ENCODE measurements at regions not wholly inside any gene's neighbourhood (a gene's known extent, or its start where the extent isn't known, plus 50 kb on each side); places are given as distances from the start of the nearest gene placed in this dataset.
A peak's percentile ranks its signal among the peaks of the same experiment; 100 is the strongest.

DNA sequence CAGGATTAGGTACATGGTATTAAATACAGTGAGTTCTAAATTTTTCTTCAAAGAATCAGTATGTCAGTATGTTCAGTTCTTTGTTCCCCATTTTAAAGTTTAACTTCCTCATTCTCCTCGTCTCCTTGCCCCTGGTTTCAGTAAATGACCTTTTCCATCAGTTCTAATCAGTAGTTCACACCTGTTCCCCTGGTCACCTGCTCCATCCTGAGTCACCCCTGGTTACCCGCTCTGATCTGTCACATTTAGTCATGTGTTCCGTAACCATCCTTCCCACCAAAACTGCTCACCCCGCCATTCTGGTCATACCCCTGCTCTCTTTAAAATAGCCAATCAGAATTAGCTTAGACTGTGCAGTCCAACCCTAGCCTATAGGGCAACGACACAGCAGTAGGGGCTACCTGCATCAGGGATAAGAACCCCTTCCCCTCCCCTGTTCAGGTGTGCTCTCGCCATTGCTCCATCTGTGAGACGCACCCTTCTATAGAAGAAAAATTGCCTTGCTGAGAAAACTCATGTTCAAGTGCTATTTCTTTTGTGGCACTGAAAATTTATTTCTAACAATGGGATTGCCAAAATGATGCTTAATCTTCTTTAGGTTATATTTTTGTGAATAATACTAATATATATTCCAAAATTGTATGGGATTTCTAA lies 181.3 kb downstream of the OR13H1 start (continued):
- TF ChIP-seq, protein P1, sequence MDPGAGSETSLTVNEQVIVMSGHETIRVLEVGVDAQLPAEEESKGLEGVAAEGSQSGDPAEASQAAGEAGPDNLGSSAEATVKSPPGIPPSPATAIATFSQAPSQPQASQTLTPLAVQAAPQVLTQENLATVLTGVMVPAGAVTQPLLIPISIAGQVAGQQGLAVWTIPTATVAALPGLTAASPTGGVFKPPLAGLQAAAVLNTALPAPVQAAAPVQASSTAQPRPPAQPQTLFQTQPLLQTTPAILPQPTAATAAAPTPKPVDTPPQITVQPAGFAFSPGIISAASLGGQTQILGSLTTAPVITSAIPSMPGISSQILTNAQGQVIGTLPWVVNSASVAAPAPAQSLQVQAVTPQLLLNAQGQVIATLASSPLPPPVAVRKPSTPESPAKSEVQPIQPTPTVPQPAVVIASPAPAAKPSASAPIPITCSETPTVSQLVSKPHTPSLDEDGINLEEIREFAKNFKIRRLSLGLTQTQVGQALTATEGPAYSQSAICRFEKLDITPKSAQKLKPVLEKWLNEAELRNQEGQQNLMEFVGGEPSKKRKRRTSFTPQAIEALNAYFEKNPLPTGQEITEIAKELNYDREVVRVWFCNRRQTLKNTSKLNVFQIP (CRISPR knock-in tag; IDR thresholded peaks at IDR 0.05; ENCODE audit: borderline replicate concordance, low read depth): no peak
- TF ChIP-seq CSDC2 (CRISPR knock-in tag; IDR thresholded peaks at IDR 0.05) (no peak), TCF4 (CRISPR knock-in tag; IDR thresholded peaks at IDR 0.05; ENCODE audit: borderline replicate concordance) (no peak), ISL1 (CRISPR knock-in tag; IDR thresholded peaks at IDR 0.05) (no peak), ZNF565 (CRISPR knock-in tag; conservative IDR thresholded peaks at IDR 0.05; ENCODE audit: low read depth) (no peak), TOX (CRISPR knock-in tag; IDR thresholded peaks at IDR 0.05; ENCODE audit: borderline replicate concordance) (no peak), ZFP3 (CRISPR knock-in tag; IDR thresholded peaks at IDR 0.05) (no peak), GLIS3 (CRISPR knock-in tag; IDR thresholded peaks at IDR 0.05) (no peak), BACH2 (CRISPR knock-in tag; IDR thresholded peaks at IDR 0.05; ENCODE audit: borderline replicate concordance) (no peak)
- TF ChIP-seq, protein P2, sequence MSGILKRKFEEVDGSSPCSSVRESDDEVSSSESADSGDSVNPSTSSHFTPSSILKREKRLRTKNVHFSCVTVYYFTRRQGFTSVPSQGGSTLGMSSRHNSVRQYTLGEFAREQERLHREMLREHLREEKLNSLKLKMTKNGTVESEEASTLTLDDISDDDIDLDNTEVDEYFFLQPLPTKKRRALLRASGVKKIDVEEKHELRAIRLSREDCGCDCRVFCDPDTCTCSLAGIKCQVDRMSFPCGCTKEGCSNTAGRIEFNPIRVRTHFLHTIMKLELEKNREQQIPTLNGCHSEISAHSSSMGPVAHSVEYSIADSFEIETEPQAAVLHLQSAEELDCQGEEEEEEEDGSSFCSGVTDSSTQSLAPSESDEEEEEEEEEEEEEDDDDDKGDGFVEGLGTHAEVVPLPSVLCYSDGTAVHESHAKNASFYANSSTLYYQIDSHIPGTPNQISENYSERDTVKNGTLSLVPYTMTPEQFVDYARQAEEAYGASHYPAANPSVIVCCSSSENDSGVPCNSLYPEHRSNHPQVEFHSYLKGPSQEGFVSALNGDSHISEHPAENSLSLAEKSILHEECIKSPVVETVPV (CRISPR knock-in tag; IDR thresholded peaks at IDR 0.05): no peak

DNA sequence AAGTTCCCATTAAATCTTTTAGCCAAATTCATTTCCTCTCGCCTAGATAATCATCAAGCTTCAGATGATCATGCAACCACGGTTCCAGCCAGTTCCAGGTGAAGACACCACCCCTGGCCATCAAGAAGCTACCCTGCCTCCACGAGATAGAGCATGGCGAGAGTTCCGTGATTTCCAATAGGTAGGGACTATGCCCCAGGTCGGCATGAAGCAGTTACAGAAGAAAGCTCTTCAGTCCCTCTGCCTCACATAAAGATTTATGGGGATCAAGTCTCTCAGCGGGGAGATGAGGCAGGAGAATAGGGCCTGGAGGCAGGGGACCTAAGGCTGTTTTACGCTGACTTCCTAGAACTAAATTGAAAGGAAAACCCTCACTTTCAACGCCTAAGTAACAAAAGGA lies 183.9 kb downstream of the OR13H1 start:
- no peak for TF ChIP-seq GLIS3 (CRISPR knock-in tag; IDR thresholded peaks at IDR 0.05)
- no peak for TF ChIP-seq RARB (CRISPR knock-in tag; IDR thresholded peaks at IDR 0.05)
- TF ChIP-seq, protein P1 (CRISPR knock-in tag; IDR thresholded peaks at IDR 0.05; ENCODE audit: borderline replicate concordance, low read depth): no peak
- TF ChIP-seq ISL1 (CRISPR knock-in tag; IDR thresholded peaks at IDR 0.05): no peak
- no peak for TF ChIP-seq CSDC2 (CRISPR knock-in tag; IDR thresholded peaks at IDR 0.05)
- TF ChIP-seq, protein P3, sequence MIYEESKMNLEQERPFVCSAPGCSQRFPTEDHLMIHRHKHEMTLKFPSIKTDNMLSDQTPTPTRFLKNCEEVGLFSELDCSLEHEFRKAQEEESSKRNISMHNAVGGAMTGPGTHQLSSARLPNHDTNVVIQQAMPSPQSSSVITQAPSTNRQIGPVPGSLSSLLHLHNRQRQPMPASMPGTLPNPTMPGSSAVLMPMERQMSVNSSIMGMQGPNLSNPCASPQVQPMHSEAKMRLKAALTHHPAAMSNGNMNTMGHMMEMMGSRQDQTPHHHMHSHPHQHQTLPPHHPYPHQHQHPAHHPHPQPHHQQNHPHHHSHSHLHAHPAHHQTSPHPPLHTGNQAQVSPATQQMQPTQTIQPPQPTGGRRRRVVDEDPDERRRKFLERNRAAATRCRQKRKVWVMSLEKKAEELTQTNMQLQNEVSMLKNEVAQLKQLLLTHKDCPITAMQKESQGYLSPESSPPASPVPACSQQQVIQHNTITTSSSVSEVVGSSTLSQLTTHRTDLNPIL (CRISPR knock-in tag; IDR thresholded peaks at IDR 0.05; ENCODE audit: low read depth): no peak
- TF ChIP-seq ZFP30 (CRISPR knock-in tag; IDR thresholded peaks at IDR 0.05): no peak
- ATAC-seq: no peak

DNA sequence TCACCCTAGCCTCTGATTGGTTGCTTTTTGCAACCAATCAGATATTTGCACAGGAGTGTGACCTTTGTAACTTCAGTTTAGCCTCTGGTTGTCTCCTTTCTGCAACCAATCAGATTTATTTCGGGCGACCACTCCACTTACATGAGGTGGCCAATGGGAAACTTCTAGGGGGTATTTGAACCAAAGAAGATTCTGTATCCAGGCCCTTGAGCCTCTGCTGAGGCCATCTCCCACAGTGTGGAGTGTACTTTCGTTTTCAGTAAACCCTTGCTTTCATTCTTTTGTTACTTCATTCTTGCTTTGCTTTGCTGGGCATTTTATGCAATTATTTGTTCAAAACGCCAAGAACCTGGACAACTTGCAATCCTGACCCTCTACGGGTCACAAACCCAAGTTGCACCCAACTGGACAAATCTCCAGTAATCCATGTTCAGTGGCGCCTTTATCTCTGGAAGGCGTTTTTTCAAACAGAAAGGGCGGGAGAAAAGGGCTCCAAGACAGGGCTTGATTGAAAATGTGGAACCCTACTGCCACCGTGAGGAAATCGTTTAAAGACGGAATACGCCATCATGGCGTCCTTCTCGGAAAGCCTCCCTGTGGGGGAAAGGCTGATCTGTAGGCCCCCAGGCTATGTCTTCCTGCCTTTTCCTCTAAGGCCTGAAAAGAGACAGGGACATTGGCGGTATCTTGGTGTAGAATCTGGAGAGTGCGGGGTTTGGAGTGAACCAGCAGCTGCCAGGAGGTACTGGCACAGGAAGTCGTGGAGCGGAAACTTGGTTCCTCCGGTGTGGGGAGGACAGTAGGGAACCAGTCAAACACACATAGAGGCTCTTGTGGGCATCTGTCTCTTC lies 184.6 kb downstream of the OR13H1 start:
- no peak for TF ChIP-seq ZFP30 (CRISPR knock-in tag; IDR thresholded peaks at IDR 0.05)
- TF ChIP-seq, protein P2 (CRISPR knock-in tag; IDR thresholded peaks at IDR 0.05): no peak
- TF ChIP-seq, protein P4, sequence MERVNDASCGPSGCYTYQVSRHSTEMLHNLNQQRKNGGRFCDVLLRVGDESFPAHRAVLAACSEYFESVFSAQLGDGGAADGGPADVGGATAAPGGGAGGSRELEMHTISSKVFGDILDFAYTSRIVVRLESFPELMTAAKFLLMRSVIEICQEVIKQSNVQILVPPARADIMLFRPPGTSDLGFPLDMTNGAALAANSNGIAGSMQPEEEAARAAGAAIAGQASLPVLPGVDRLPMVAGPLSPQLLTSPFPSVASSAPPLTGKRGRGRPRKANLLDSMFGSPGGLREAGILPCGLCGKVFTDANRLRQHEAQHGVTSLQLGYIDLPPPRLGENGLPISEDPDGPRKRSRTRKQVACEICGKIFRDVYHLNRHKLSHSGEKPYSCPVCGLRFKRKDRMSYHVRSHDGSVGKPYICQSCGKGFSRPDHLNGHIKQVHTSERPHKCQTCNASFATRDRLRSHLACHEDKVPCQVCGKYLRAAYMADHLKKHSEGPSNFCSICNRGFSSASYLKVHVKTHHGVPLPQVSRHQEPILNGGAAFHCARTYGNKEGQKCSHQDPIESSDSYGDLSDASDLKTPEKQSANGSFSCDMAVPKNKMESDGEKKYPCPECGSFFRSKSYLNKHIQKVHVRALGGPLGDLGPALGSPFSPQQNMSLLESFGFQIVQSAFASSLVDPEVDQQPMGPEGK (CRISPR knock-in tag; IDR thresholded peaks at IDR 0.05; ENCODE audit: borderline replicate concordance): no peak
- TF ChIP-seq ZFP3 (CRISPR knock-in tag; IDR thresholded peaks at IDR 0.05): no peak
- no peak for TF ChIP-seq ZNF8 (CRISPR knock-in tag; IDR thresholded peaks at IDR 0.05)
- ATAC-seq: peak; percentile 87

DNA sequence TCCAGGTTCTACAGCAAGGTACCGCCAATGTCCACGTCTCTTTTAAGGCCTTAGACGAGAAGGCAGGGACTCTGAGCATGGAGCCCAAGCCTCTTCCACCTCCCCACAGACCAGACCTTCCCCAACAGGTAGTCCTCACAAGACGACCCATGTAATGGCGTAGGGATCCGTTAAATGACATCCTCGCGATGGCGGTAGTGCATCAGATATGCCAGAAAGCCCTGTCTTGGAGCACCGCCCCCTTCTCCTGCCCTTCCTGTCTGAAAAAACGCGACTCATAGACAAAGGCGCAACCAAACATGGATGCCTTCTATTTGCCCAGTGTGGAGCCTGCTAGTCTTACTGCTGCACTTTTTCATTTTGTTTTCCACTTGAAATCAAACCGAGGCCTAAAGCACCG lies 185.4 kb downstream of the OR13H1 start:
- TF ChIP-seq PPARA (CRISPR knock-in tag; IDR thresholded peaks at IDR 0.05; ENCODE audit: borderline replicate concordance): no peak
- TF ChIP-seq, protein P1 (CRISPR knock-in tag; IDR thresholded peaks at IDR 0.05; ENCODE audit: borderline replicate concordance, low read depth): no peak
- ATAC-seq: peak; percentile 86

All from SK-N-SH treated with all-trans-retinoic acid at 6 μM for 48 hours (cell line).